Ectodermal cell (in vitro differentiated cells): ENCODE measurements at regions not wholly inside any gene's neighbourhood (a gene's known extent, or its start where the extent isn't known, plus 50 kb on each side); places are given as distances from the start of the nearest gene placed in this dataset.

Experiments used
- H3K27ac ChIP-seq: 2 replicates; pipeline ENCODE4 v1.7.0; 2013; ENCODE audit warnings: mild to moderate bottlenecking, low read depth, low read length; ENCODE audit not compliant: insufficient read depth, poor library complexity, severe bottlenecking
- H3K27me3 ChIP-seq: 2 replicates; pipeline ENCODE4 v1.7.0; 2013; ENCODE audit warnings: mild to moderate bottlenecking, low read length; ENCODE audit not compliant: insufficient read depth, control insufficient read depth, poor library complexity, severe bottlenecking
- H3K36me3 ChIP-seq: one replicate; pipeline ENCODE4 v1.7.0; 2013; ENCODE audit warnings: low read length; ENCODE audit not compliant: control insufficient read depth, insufficient read depth
- H3K4me1 ChIP-seq: one replicate; pipeline ENCODE4 v1.7.0; 2013; ENCODE audit warnings: low read length; ENCODE audit not compliant: control insufficient read depth, insufficient read depth
- H3K4me3 ChIP-seq: 2 replicates; pipeline ENCODE4 v1.7.0; 2013; ENCODE audit warnings: low read depth, low read length, control low read depth; ENCODE audit not compliant: insufficient read depth
- H3K9me3 ChIP-seq: 2 replicates; pipeline ENCODE4 v1.7.0; 2013; ENCODE audit warnings: mild to moderate bottlenecking, low read length, moderate library complexity; ENCODE audit not compliant: control insufficient read depth
- WGBS, 2 experiments: methylation state at CpG; one replicate each; pipeline ENCODE4 v1.1.7; 2013; ENCODE audit warnings: missing lambda C conversion rate in 2 of 2; 5-methylcytosine and 5-hydroxymethylcytosine counted together

DNA sequence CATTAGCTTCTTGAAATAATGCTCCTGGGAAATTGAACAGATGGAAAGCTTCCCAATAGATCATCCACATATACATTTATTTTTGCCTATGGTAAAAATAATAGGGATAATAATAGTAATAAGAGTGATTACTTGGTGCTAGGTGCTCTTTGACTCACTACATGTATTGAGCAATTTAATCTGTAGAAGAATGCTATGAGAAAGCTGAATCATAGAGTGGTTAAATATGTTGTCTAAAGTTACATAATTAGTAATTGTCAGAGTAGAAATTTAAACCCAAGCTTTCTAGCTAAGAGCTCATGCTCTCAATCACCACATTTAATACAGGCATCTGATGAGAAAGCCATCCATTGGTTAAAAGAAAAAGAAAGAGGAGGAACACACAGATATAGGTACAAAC is 590.5 kb upstream of the SLC8A1 start:
- Histone ChIP-seq H3K4me1 (no peaks in the 10 kb centered on the region), H3K27ac (no peak overlapping the region), H3K36me3 (no peaks in the 10 kb centered on the region), H3K4me3 (no peak overlapping the region), H3K9me3 (no peaks in the 10 kb centered on the region), H3K27me3 (no peaks in the 10 kb centered on the region)

GRCh38 chr2:41061356-41061755 is 609.5 kb upstream of the SLC8A1 start:
- no peak overlapping the region for H3K4me3 ChIP-seq
- H3K36me3 ChIP-seq, result no peaks in the 10 kb centered on the region
- H3K27ac ChIP-seq, result no peak overlapping the region
- H3K4me1 ChIP-seq, result no peaks in the 10 kb centered on the region
- H3K9me3 ChIP-seq, result no peaks in the 10 kb centered on the region
- no peaks in the 10 kb centered on the region for H3K27me3 ChIP-seq

GRCh38 chr2:41062336-41062735 is 610.4 kb upstream of the SLC8A1 start:
- WGBS, 2 experiments, result 95 to 97% methylated on average over 1 of the region's 1 CpG
- Histone ChIP-seq H3K36me3 (no peaks in the 10 kb centered on the region), H3K27ac (no peak overlapping the region), H3K9me3 (no peaks in the 10 kb centered on the region), H3K4me3 (no peak overlapping the region), H3K27me3 (no peaks in the 10 kb centered on the region), H3K4me1 (no peaks in the 10 kb centered on the region)

DNA sequence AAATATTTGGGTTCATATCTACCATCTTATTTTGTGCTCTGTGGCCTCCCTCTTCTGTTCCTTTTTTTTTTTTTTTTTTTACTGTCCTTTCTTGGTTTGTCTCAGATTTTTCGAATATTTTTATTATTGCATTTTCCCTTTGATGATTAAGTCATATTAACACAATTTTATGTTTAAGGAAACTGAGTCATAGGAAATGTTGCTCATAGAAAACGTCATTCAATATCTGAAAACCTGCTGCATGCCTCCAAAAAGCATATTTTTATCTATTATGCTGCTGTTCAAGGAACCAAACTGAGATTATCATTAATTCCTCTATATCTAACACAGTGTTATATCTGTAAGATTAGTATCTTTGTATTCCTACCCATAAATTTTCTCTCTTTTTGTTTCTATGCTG is 614.3 kb upstream of the SLC8A1 start:
- 100% methylated on average over 1 of the region's 2 CpGs; no CpG with 5 or more reads in 1 of the 2 experiments for WGBS, 2 experiments
- H3K27ac ChIP-seq, result no peak overlapping the region
- no peak overlapping the region for H3K4me3 ChIP-seq
- H3K4me1 ChIP-seq, result no peaks in the 10 kb centered on the region
- H3K9me3 ChIP-seq, result no peaks in the 10 kb centered on the region
- H3K27me3 ChIP-seq, result no peaks in the 10 kb centered on the region
- no peaks in the 10 kb centered on the region for H3K36me3 ChIP-seq

DNA sequence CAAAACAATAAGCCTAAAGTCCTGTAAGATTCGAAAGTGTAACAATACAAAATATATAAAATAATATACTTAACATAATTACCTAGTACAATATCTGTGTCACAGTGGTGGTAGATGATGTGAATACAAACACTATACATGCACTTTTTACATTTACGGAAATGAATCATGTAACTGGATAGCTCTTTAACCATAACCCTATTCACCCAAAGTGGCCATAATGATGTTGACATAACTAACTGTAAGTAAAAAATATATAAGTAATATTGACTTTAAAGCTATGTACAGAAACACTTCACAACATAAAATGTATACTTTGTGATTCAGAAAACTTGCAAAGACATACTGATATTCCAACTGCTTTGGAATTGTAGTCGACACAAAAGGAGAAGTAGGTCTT is 616.9 kb upstream of the SLC8A1 start:
- H3K4me1 ChIP-seq, result no peaks in the 10 kb centered on the region
- H3K9me3 ChIP-seq, result no peaks in the 10 kb centered on the region
- H3K36me3 ChIP-seq, result no peaks in the 10 kb centered on the region
- 100% methylated on average over 1 of the region's 3 CpGs for WGBS, 2 experiments
- no peak overlapping the region for H3K27ac ChIP-seq
- H3K27me3 ChIP-seq, result no peaks in the 10 kb centered on the region
- H3K4me3 ChIP-seq, result no peak overlapping the region

DNA sequence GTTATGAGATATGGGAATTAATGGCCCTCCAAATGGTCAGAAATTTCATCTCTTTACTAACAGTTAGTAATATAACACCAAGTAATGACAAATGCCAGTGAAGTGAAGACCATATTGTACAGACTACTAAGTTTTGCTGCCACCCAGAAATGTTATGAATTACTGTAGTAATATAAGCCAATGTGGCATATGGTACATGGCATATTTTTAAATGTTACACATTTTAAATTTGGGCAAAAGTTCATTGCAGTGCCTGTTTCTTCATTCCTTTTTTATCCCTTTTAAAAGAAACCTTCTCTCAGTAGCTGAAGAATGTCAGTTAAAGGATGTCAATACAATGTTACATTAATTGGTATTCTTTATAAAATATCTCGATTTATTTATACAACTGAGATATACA is 626.5 kb upstream of the SLC8A1 start:
- no peaks in the 10 kb centered on the region for H3K27me3 ChIP-seq
- no CpG with 5 or more reads among the region's 1 CpG for WGBS, 2 experiments

DNA sequence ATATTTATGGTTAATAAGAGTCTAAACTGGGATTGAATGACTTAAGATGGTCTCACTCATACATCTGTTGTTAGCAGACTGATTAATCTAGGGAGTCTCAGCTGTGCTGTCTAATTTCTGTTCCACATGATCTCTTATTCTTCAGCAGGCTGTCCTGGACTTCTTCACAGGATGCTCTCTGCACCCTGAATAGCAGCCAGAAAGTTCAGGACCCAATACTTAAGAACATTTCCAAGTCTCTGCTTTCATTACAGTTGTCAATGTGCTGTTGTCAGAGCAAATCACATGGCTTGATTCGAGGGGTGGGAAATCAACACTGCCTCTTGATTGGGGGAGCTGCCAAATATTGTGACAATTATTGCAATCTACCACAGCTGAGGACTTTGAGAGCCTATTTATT is 627.1 kb upstream of the SLC8A1 start:
- Histone ChIP-seq H3K27me3 (no peaks in the 10 kb centered on the region), H3K27ac (no peak overlapping the region), H3K36me3 (no peaks in the 10 kb centered on the region), H3K4me3 (no peak overlapping the region), H3K9me3 (no peaks in the 10 kb centered on the region), H3K4me1 (no peaks in the 10 kb centered on the region)
- WGBS, 2 experiments, result 92 to 96% methylated on average over 1 of the region's 1 CpG

More for the DNA sequence above, 626.5 kb upstream of the SLC8A1 start:
- H3K4me3 ChIP-seq, result no peak overlapping the region
- H3K9me3 ChIP-seq, result no peaks in the 10 kb centered on the region
- no peaks in the 10 kb centered on the region for H3K36me3 ChIP-seq
- no peaks in the 10 kb centered on the region for H3K4me1 ChIP-seq
- no peak overlapping the region for H3K27ac ChIP-seq

- 55 to 75% methylated on average over 1 to 3 of the region's 3 CpGs for WGBS, 2 experiments
Observed at GRCh38 chr2:41084321-41084720, 632.4 kb upstream of the SLC8A1 start.

GRCh38 chr2:41087946-41088345 is 636.1 kb upstream of the SLC8A1 start:
- no peaks in the 10 kb centered on the region for H3K36me3 ChIP-seq
- H3K9me3 ChIP-seq, result no peaks in the 10 kb centered on the region
- no peak overlapping the region for H3K27ac ChIP-seq
- no peaks in the 10 kb centered on the region for H3K27me3 ChIP-seq
- no peak overlapping the region for H3K4me3 ChIP-seq
- no peaks in the 10 kb centered on the region for H3K4me1 ChIP-seq

More at GRCh38 chr2:41084321-41084720, 632.4 kb upstream of the SLC8A1 start:
- H3K4me1 ChIP-seq, result no peaks in the 10 kb centered on the region
- no peak overlapping the region for H3K27ac ChIP-seq
- H3K27me3 ChIP-seq, result no peaks in the 10 kb centered on the region
- no peaks in the 10 kb centered on the region for H3K9me3 ChIP-seq
- H3K36me3 ChIP-seq, result no peaks in the 10 kb centered on the region
- no peak overlapping the region for H3K4me3 ChIP-seq

DNA sequence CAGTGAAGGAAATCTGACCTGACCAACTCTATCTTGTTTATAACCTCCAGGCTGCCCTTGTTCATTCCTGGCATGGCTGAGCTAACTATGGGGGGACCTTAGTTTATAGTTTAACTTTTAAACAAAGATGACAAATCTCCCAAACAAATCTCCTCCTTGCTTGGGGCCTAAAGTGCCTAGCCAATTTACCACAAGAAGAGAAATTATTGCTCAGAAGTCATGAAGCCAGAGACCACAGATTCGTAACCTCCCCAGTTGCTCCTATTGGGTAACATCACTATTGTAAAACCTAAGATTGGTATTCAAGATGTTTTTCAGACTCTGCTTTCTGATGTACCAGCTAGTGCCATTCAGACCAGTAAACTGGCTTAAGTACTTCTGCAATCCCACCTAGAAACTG is 649.4 kb upstream of the SLC8A1 start:
- H3K27me3 ChIP-seq, result no peaks in the 10 kb centered on the region
- no peak overlapping the region for H3K27ac ChIP-seq
- H3K4me3 ChIP-seq, result no peak overlapping the region
- H3K36me3 ChIP-seq, result no peaks in the 10 kb centered on the region
- WGBS, 2 experiments, result 89 to 95% methylated on average over 1 of the region's 1 CpG
- H3K9me3 ChIP-seq, result no peaks in the 10 kb centered on the region
- H3K4me1 ChIP-seq, result no peaks in the 10 kb centered on the region

DNA sequence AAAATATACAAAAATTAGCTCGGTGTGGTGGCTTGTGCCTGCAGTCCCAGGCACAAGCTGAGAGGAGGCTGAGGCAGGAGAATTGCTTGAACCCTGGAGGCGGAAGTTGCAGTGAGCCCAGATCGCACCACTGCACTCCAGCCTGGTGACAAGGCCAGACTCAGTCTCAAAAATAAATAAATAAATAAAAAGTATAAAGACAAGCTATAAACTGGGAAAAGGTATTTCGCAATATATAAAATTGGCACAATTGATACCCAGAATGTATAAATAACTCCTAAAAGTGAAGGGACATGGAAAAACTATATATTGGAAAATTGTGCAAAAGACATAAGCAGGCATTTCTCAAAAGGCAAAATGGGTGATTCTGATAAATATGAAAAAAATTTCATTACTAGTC is 657.9 kb upstream of the SLC8A1 start:
- no peaks in the 10 kb centered on the region for H3K4me1 ChIP-seq
- no peaks in the 10 kb centered on the region for H3K27me3 ChIP-seq
- no peaks in the 10 kb centered on the region for H3K9me3 ChIP-seq
- 87 to 100% methylated on average over 2 to 3 of the region's 4 CpGs for WGBS, 2 experiments
- H3K27ac ChIP-seq, result no peak overlapping the region
- H3K36me3 ChIP-seq, result no peaks in the 10 kb centered on the region
- no peak overlapping the region for H3K4me3 ChIP-seq
